ENCODE measurements at regions not wholly inside any gene's neighbourhood (a gene's known extent, or its start where the extent isn't known, plus 50 kb on each side); places are given as distances from the start of the nearest gene placed in this dataset.

DNA sequence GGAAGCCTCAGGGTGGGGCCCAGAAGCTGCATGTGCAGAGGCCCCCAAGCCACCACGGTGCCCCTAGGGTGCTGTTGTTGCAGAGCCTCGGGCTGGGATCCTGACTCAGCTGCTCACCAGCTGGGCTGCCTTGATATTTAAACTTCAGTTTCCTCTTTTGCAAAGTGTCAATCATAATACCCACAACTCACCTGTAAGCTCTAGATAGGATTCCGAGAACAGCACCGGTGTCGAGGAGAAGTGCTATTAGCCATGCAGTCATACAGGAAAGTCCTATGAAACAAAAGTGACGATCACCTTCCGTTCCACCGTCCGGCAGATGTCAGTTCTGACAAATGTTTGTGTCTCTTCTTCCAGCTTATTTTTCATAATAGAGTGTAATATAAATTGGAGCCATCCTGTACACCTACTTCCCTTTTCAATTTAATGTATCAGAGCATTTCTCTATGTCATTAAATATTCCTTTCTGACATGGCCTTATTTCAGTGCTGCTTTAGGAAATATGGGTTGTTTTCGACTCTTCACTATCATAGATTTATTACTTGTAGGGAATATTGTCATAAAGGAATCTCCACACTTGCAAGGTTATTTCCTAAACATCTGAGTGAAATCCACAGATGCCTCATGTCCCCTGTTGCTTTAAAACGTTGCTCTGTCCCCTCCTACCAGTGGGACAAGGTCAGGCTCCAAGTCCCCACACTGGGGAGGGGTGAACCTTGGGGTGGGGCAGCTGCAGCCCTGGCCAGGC lies 100.8 kb downstream of the SIK1 start:
- Histone ChIP-seq H3K27ac (ENCODE audit: low read depth, low read length) (no peak overlapping the region), H3K4me3 (ENCODE audit: insufficient read depth, low read length) (no peak overlapping the region), H4K20me1 (ENCODE audit: insufficient read depth, low read length) (no peaks in the 10 kb centered on the region), H3K4me1 (ENCODE audit: insufficient read depth, low read length) (no peaks in the 10 kb centered on the region), H3K79me2 (ENCODE audit: insufficient read depth, low read length) (no peaks in the 10 kb centered on the region), H3K4me2 (ENCODE audit: insufficient read depth, low read length) (no peak overlapping the region), H3K9me3 (ENCODE audit: low read depth, low read length) (no peaks in the 10 kb centered on the region), H3K36me3 (ENCODE audit: insufficient read depth, low read length) (no peaks in the 10 kb centered on the region), H2AFZ (ENCODE audit: low read length) (no peak overlapping the region), H3K27me3 (ENCODE audit: insufficient read depth, low read length) (peaks cover 19% of the 10 kb centered on the region)
- no peak for TF ChIP-seq CTCF (IDR thresholded peaks at IDR 0.05; ENCODE audit: extremely low read depth, low read depth, low read length)
- DNase-seq (ENCODE audit: insufficient read length, low spot score, missing footprints): no peak

GRCh38 chr21:43325036-43325435 lies 101.9 kb downstream of the SIK1 start:
- no peaks in the 10 kb centered on the region for H4K20me1 ChIP-seq (ENCODE audit: insufficient read depth, low read length)
- H2AFZ ChIP-seq (ENCODE audit: low read length): no peak overlapping the region
- peaks cover 19% of the 10 kb centered on the region for H3K27me3 ChIP-seq (ENCODE audit: insufficient read depth, low read length)
- no peak for DNase-seq (ENCODE audit: insufficient read length, low spot score, missing footprints)
- no peaks in the 10 kb centered on the region for H3K79me2 ChIP-seq (ENCODE audit: insufficient read depth, low read length)
- no peak overlapping the region for H3K27ac ChIP-seq (ENCODE audit: low read depth, low read length)
- no peaks in the 10 kb centered on the region for H3K9me3 ChIP-seq (ENCODE audit: low read depth, low read length)
- no peak overlapping the region for H3K4me3 ChIP-seq (ENCODE audit: insufficient read depth, low read length)
- H3K36me3 ChIP-seq (ENCODE audit: insufficient read depth, low read length): no peaks in the 10 kb centered on the region
- H3K4me2 ChIP-seq (ENCODE audit: insufficient read depth, low read length): no peak overlapping the region
- TF ChIP-seq CTCF (IDR thresholded peaks at IDR 0.05; ENCODE audit: extremely low read depth, low read depth, low read length): no peak
- no peaks in the 10 kb centered on the region for H3K4me1 ChIP-seq (ENCODE audit: insufficient read depth, low read length)

GRCh38 chr21:43324596-43324995 lies 102.3 kb downstream of the SIK1 start:
- TF ChIP-seq CTCF (IDR thresholded peaks at IDR 0.05; ENCODE audit: extremely low read depth, low read depth, low read length): no peak
- no peak overlapping the region for H2AFZ ChIP-seq (ENCODE audit: low read length)
- H3K4me3 ChIP-seq (ENCODE audit: insufficient read depth, low read length): no peak overlapping the region
- H3K9me3 ChIP-seq (ENCODE audit: low read depth, low read length): no peaks in the 10 kb centered on the region
- no peaks in the 10 kb centered on the region for H3K36me3 ChIP-seq (ENCODE audit: insufficient read depth, low read length)
- no peak overlapping the region for H3K27ac ChIP-seq (ENCODE audit: low read depth, low read length)
- no peaks in the 10 kb centered on the region for H3K79me2 ChIP-seq (ENCODE audit: insufficient read depth, low read length)
- peaks cover 1% of the 10 kb centered on the region for H3K4me1 ChIP-seq (ENCODE audit: insufficient read depth, low read length)
- no peaks in the 10 kb centered on the region for H4K20me1 ChIP-seq (ENCODE audit: insufficient read depth, low read length)
- peaks cover 19% of the 10 kb centered on the region for H3K27me3 ChIP-seq (ENCODE audit: insufficient read depth, low read length)
- no peak overlapping the region for H3K4me2 ChIP-seq (ENCODE audit: insufficient read depth, low read length)
- no peak for DNase-seq (ENCODE audit: insufficient read length, low spot score, missing footprints)

DNA sequence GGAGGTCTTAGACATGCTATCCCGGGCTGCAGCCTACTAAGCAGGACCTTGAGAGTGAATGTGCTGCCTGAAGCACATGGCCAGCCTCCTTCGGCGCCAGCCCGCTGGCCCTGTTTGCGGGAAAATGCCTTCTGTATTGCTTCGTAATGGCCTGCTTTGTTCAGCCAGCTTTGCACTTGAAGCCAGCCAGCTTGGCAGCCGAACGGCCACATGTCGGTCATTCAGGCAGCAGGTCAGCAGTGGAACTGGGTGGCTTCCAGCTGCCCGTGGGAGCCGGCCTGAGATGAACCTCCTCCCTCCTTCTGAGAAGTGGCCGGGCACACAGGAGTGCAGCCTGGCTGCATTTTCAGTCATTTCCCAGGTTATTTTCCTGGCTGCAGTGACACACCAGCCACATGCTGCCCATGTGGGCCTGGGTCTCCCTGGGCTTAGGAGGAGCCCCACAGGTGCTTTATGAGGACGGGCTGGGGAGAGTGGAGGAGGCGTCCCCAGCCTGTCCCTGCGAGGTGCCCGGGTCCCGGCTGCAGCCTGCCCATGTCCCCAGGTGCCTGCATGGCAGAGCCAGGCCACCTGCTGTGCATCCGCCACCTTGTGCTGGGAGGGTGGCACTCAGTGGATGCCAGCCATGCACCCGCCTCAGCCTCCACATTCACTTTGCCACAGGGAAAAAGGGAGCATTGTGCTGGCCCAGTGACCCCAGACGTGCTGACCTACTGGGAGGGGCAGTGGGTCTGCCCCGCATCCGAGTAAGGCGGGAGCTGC lies 103.5 kb downstream of the SIK1 start:
- peaks cover 13% of the 10 kb centered on the region for H3K4me1 ChIP-seq (ENCODE audit: insufficient read depth, low read length)
- no peak overlapping the region for H3K27ac ChIP-seq (ENCODE audit: low read depth, low read length)
- peaks cover 19% of the 10 kb centered on the region for H3K27me3 ChIP-seq (ENCODE audit: insufficient read depth, low read length)
- H2AFZ ChIP-seq (ENCODE audit: low read length): no peak overlapping the region
- H3K4me2 ChIP-seq (ENCODE audit: insufficient read depth, low read length): no peak overlapping the region
- no peak overlapping the region for H3K4me3 ChIP-seq (ENCODE audit: insufficient read depth, low read length)
- no peaks in the 10 kb centered on the region for H4K20me1 ChIP-seq (ENCODE audit: insufficient read depth, low read length)
- no peak for DNase-seq (ENCODE audit: insufficient read length, low spot score, missing footprints)
- no peaks in the 10 kb centered on the region for H3K36me3 ChIP-seq (ENCODE audit: insufficient read depth, low read length)
- H3K79me2 ChIP-seq (ENCODE audit: insufficient read depth, low read length): no peaks in the 10 kb centered on the region
- no peaks in the 10 kb centered on the region for H3K9me3 ChIP-seq (ENCODE audit: low read depth, low read length)
- no peak for TF ChIP-seq CTCF (IDR thresholded peaks at IDR 0.05; ENCODE audit: extremely low read depth, low read depth, low read length)

All from osteoblast (primary cell).